Neural cell (in vitro differentiated cells): ENCODE measurements at regions not wholly inside any gene's neighbourhood (a gene's known extent, or its start where the extent isn't known, plus 50 kb on each side); places are given as distances from the start of the nearest gene placed in this dataset.

Source experiments
- CTCF ChIP-seq: fragments of 450-650 bp; IDR thresholded peaks from 2 replicates; pipeline ENCODE4 v1.5.1; 2014; ENCODE audit warnings: antibody characterized with exemption, mild to moderate bottlenecking, moderate library complexity; ENCODE audit not compliant: poor library complexity, severe bottlenecking
- REST ChIP-seq: IDR thresholded peaks from 2 replicates; pipeline ENCODE4 v1.6.1; 2012; ENCODE audit warnings: borderline replicate concordance

GRCh38 chr19:28583713-28584112, 629.2 kb downstream of the UQCRFS1 start:
- TF ChIP-seq CTCF (no peak), REST (no peak)
